Glomerular endothelial cell (primary cell): ENCODE measurements at regions not wholly inside any gene's neighbourhood (a gene's known extent, or its start where the extent isn't known, plus 50 kb on each side); places are given as distances from the start of the nearest gene placed in this dataset.
A peak's percentile ranks its signal among the peaks of the same experiment; 100 is the strongest.

Source experiments
- DNase-seq: peaks from one replicate; pipeline ENCODE4 v3.0.0-alpha.2; 2011; ENCODE audit warnings: low read depth, low spot score; ENCODE audit errors: extremely low read depth

- no peak for DNase-seq
Measured at GRCh38 chr4:20062054-20062453, 189.7 kb upstream of the SLIT2 start.

GRCh38 chr4:20050768-20051167 lies 200.9 kb upstream of the SLIT2 start:
- no peak for DNase-seq

GRCh38 chr4:20049889-20050288 lies 201.8 kb upstream of the SLIT2 start:
- no peak for DNase-seq

- DNase-seq, result no peak
Measured at GRCh38 chr4:20046931-20047677, 204.6 kb upstream of the SLIT2 start.

- no peak for DNase-seq
Measured at GRCh38 chr4:20046179-20046578, 205.5 kb upstream of the SLIT2 start.

GRCh38 chr4:20044966-20045365 lies 206.7 kb upstream of the SLIT2 start:
- DNase-seq, result no peak

GRCh38 chr4:20044502-20044911 lies 207.2 kb upstream of the SLIT2 start:
- no peak for DNase-seq

GRCh38 chr4:20043991-20044390 lies 207.7 kb upstream of the SLIT2 start:
- no peak for DNase-seq

GRCh38 chr4:20042769-20043168 lies 208.9 kb upstream of the SLIT2 start:
- DNase-seq, result peak; percentile 34

GRCh38 chr4:20041839-20042407 lies 209.8 kb upstream of the SLIT2 start:
- no peak for DNase-seq

GRCh38 chr4:20037745-20038144 lies 214.0 kb upstream of the SLIT2 start:
- no peak for DNase-seq

GRCh38 chr4:20030108-20030507 lies 221.6 kb upstream of the SLIT2 start:
- DNase-seq, result no peak

GRCh38 chr4:20028645-20029044 lies 223.1 kb upstream of the SLIT2 start:
- DNase-seq, result peak; percentile 42

- no peak for DNase-seq
Measured at GRCh38 chr4:20026456-20026855, 225.2 kb upstream of the SLIT2 start.

- no peak for DNase-seq
Measured at GRCh38 chr4:20022471-20022870, 229.2 kb upstream of the SLIT2 start.

GRCh38 chr4:20020056-20020455 lies 231.6 kb upstream of the SLIT2 start:
- no peak for DNase-seq

- DNase-seq, result no peak
Measured at GRCh38 chr4:20019310-20020015, 232.2 kb upstream of the SLIT2 start.

- no peak for DNase-seq
Measured at GRCh38 chr4:20017777-20018115, 234.0 kb upstream of the SLIT2 start.

- DNase-seq, result no peak
Measured at GRCh38 chr4:20017070-20017776, 234.5 kb upstream of the SLIT2 start.

GRCh38 chr4:20015636-20016224 lies 236.0 kb upstream of the SLIT2 start:
- no peak for DNase-seq
